ENCODE measurements at regions not wholly inside any gene's neighbourhood (a gene's known extent, or its start where the extent isn't known, plus 50 kb on each side); places are given as distances from the start of the nearest gene placed in this dataset.

DNA sequence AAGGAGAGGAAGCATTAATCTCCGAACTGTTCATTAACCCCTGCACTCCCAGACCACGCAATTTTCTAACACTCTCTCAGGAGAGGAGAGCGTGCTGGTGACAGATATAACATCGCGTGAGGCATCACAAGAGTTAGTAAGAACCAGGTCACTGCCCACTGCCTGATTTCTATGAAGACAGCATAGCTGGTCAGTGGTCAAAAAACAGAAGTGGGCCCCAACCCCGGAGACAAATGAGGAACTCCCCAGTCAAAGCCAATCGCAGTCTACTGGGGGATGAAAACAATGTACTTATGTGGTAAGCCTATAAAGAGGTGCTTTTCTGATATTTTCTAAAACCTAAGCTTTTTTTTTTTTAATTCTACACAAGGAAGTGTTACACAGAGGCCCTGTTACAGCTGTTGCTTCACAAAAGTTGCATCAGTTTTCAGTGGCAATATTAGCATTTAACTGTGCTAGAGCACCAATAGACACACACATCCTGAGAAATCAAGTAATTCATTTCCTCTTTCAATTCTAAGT is 231.8 kb upstream of the IRF2BP2 start:
- ChIA-PET POLR2A (ENCODE audit: low non-redundant PET) (no interaction called here), CTCF (no interaction called here)
- H3K27ac ChIP-seq (ENCODE audit: low read depth, low read length, poor library complexity, severe bottlenecking): no peak overlapping the region
- TF ChIP-seq EZH2 (IDR thresholded peaks at IDR 0.05; ENCODE audit: borderline replicate concordance, low read depth, low read length, poor library complexity, severe bottlenecking): no peak
- no peak for TF ChIP-seq CTCF (conservative IDR thresholded peaks at IDR 0.05; ENCODE audit: low read depth, low read length)
- intact Hi-C loops (cut with micrococcal nuclease; ENCODE audit: unreplicated experiment): no loop called here
- no peak for DNase-seq (ENCODE audit: low spot score)
- no peaks in the 10 kb centered on the region for H3K36me3 ChIP-seq (ENCODE audit: insufficient read depth, low read length, poor library complexity, severe bottlenecking)
- H3K4me3 ChIP-seq (ENCODE audit: low read depth, low read length, poor library complexity, severe bottlenecking): no peak overlapping the region
- no TSS peak for BruUV-seq (replicated peaks)
- H3K4me1 ChIP-seq (ENCODE audit: insufficient read depth, low read length, poor library complexity, severe bottlenecking): no peaks in the 10 kb centered on the region
- H3K27me3 ChIP-seq (replicated peaks; ENCODE audit: insufficient read depth, low read depth, low read length, poor library complexity): no peaks in the 10 kb centered on the region
- no peaks in the 10 kb centered on the region for H3K9me3 ChIP-seq (ENCODE audit: low read depth, low read length, poor library complexity, severe bottlenecking)

GRCh38 chr1:234841281-234841680 is 231.3 kb upstream of the IRF2BP2 start:
- no peak for TF ChIP-seq EZH2 (IDR thresholded peaks at IDR 0.05; ENCODE audit: borderline replicate concordance, low read depth, low read length, poor library complexity, severe bottlenecking)
- TF ChIP-seq CTCF (conservative IDR thresholded peaks at IDR 0.05; ENCODE audit: low read depth, low read length): no peak
- DNase-seq (ENCODE audit: low spot score): no peak
- POLR2A ChIA-PET (ENCODE audit: low non-redundant PET): no interaction called here
- Histone ChIP-seq H3K4me3 (ENCODE audit: low read depth, low read length, poor library complexity, severe bottlenecking) (no peak overlapping the region), H3K9me3 (ENCODE audit: low read depth, low read length, poor library complexity, severe bottlenecking) (no peaks in the 10 kb centered on the region), H3K36me3 (ENCODE audit: insufficient read depth, low read length, poor library complexity, severe bottlenecking) (no peaks in the 10 kb centered on the region), H3K27ac (ENCODE audit: low read depth, low read length, poor library complexity, severe bottlenecking) (no peak overlapping the region), H3K4me1 (ENCODE audit: insufficient read depth, low read length, poor library complexity, severe bottlenecking) (no peaks in the 10 kb centered on the region), H3K27me3 (replicated peaks; ENCODE audit: insufficient read depth, low read depth, low read length, poor library complexity) (no peaks in the 10 kb centered on the region)
- CTCF ChIA-PET: no interaction called here
- no TSS peak for BruUV-seq (replicated peaks)
- intact Hi-C loops (cut with micrococcal nuclease; ENCODE audit: unreplicated experiment): no loop called here

GRCh38 chr1:234840843-234841242 is 230.9 kb upstream of the IRF2BP2 start:
- Histone ChIP-seq H3K27me3 (replicated peaks; ENCODE audit: insufficient read depth, low read depth, low read length, poor library complexity) (no peaks in the 10 kb centered on the region), H3K27ac (ENCODE audit: low read depth, low read length, poor library complexity, severe bottlenecking) (no peak overlapping the region), H3K36me3 (ENCODE audit: insufficient read depth, low read length, poor library complexity, severe bottlenecking) (no peaks in the 10 kb centered on the region), H3K4me3 (ENCODE audit: low read depth, low read length, poor library complexity, severe bottlenecking) (no peak overlapping the region), H3K9me3 (ENCODE audit: low read depth, low read length, poor library complexity, severe bottlenecking) (no peaks in the 10 kb centered on the region), H3K4me1 (ENCODE audit: insufficient read depth, low read length, poor library complexity, severe bottlenecking) (no peaks in the 10 kb centered on the region)
- CTCF ChIA-PET: no interaction called here
- POLR2A ChIA-PET (ENCODE audit: low non-redundant PET): no interaction called here
- TF ChIP-seq CTCF (conservative IDR thresholded peaks at IDR 0.05; ENCODE audit: low read depth, low read length): no peak
- TF ChIP-seq EZH2 (IDR thresholded peaks at IDR 0.05; ENCODE audit: borderline replicate concordance, low read depth, low read length, poor library complexity, severe bottlenecking): no peak
- no TSS peak for BruUV-seq (replicated peaks)
- intact Hi-C loops (cut with micrococcal nuclease; ENCODE audit: unreplicated experiment): no loop called here
- DNase-seq (ENCODE audit: low spot score): no peak
